Naive thymus-derived CD8-positive, alpha-beta T cell (primary cell): ENCODE measurements at regions not wholly inside any gene's neighbourhood (a gene's known extent, or its start where the extent isn't known, plus 50 kb on each side); places are given as distances from the start of the nearest gene placed in this dataset.
A peak's percentile ranks its signal among the peaks of the same experiment; 100 is the strongest.

ENCODE experiments used
- ATAC-seq, 2 donors: fragments of 150-1000 bp; cut with Tn5 transposase in 1 of 2; sonication (Bioruptor Pico), chemical (Tn5 transposase) in 1 of 2; 1 replicate in 1 of 2; 2 replicates in 1 of 2; pipeline ENCODE4 v1.10.0; 2021; ENCODE audit warnings: mild to moderate bottlenecking in 2 of 2, moderate library complexity in 2 of 2
- POLR2A ChIA-PET: fragments of 350-600 bp; sonication (Branson Sonifier 250); formaldehyde crosslinking; loops from one replicate; lab custom pipeline; 2021; ENCODE audit warnings: antibody characterized with exemption; lab: Charles Lee
- DNase-seq, 10 donors: peaks; one replicate each; pipeline versions ENCODE4 v3.0.0 to v3.0.0-alpha.2; 2020 to 2022
- H3K27ac Mint-ChIP-seq, 10 donors: one replicate each; pipeline ENCODE4 v1.8.0; 2020 to 2022; ENCODE audit warnings: mild to moderate bottlenecking in 10 of 10, mixed read lengths in 10 of 10, moderate library complexity in 4 of 10, inconsistent platforms in 1 of 10
- H3K27me3 Mint-ChIP-seq, 5 donors: one replicate each; pipeline ENCODE4 v1.8.0; 2021 to 2022; ENCODE audit warnings: mixed read lengths in 5 of 5
- H3K36me3 Mint-ChIP-seq, 3 donors: one replicate each; pipeline ENCODE4 v1.8.0; 2020 to 2022; ENCODE audit warnings: mixed read lengths in 3 of 3, mild to moderate bottlenecking in 2 of 3, inconsistent platforms in 1 of 3
- H3K4me1 Mint-ChIP-seq, 4 donors: one replicate each; pipeline ENCODE4 v1.8.0; 2021 to 2022; ENCODE audit warnings: mixed read lengths in 4 of 4
- H3K4me3 Mint-ChIP-seq, 10 donors: one replicate each; pipeline ENCODE4 v1.8.0; 2020 to 2022; ENCODE audit warnings: mild to moderate bottlenecking in 10 of 10, mixed read lengths in 10 of 10, moderate library complexity in 6 of 10, inconsistent platforms in 1 of 10
- H3K9me3 Mint-ChIP-seq, 9 donors: one replicate each; pipeline ENCODE4 v1.8.0; 2020 to 2022; ENCODE audit warnings: mixed read lengths in 9 of 9, mild to moderate bottlenecking in 3 of 9, inconsistent platforms in 1 of 9, moderate library complexity in 1 of 9

DNA sequence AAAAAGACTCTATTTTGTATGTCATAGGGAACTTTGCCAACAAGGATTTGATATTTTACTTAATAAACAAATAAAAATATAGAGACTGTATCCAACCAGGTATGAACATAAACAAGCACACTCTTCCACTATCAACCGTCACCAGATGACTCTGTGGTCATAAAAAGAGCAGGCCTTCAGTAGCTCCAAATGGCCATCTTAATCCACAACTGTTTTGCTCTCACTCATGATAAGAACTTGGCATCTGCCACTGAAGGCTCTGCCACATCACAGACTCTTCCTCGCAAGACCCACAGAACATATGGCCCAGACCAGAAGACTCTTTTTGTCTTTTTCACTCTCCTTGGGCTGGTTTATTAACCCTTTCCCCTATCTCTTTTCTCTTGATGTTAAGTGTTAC is 98.7 kb upstream of the POM121L12 start:
- Mint-ChIP-seq H3K9me3 (peaks cover 10 to 46% (median 22%) of the 10 kb centered on the region in 9 donors), H3K4me1 (no peaks in the 10 kb centered on the region), H3K27ac (no peak overlapping the region), H3K36me3 (peaks cover 0 to 9% (median 0%) of the 10 kb centered on the region in 3 donors), H3K27me3 (no peaks in the 10 kb centered on the region), H3K4me3 (no peak overlapping the region)
- POLR2A ChIA-PET, result no interaction called here
- ATAC-seq, result no peak
- DNase-seq, result no peak

DNA sequence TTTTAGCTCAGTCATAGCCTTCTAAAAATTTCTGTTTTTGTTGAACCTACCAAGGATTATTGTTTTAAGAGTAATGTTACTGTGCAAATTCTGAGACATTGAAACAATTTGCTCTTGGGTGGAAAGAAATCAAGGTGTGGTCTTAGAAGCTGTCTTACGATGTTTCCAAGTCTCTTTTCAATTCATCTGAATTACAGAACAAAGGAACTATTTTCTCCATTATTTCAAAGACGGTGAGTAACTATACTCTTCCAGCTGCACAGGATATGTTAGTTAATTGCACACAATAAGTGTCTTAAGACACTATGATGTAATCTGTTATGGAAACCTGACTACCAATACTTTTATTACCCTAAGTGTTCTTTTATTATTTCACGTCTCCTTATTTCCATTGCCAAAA is 106.8 kb upstream of the POM121L12 start:
- H3K9me3 Mint-ChIP-seq, result peaks cover 5 to 35% (median 12%) of the 10 kb centered on the region in 9 donors
- no peaks in the 10 kb centered on the region for H3K27me3 Mint-ChIP-seq

DNA sequence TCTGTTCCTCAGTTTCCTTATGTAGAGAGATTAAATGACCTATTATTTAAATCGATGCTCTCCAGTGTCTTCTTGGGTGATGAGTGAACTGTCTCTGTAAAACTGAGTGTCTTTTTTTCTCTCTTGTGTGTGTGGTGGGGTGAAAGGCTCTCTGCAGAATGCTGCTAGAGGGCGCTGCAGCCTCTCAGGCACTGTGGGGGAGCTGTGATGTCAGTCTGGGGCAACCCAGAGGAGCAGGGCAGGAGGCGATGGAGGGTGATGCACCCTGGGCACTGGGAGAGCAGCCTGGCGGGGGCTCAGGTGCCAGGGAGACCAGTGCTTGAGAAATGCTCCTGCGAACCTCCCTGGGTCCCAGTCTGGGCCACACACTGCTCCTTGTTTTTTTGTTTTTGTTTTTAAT is 110.1 kb upstream of the POM121L12 start:
- DNase-seq (no peak), ATAC-seq (no peak)
- Mint-ChIP-seq H3K36me3 (no peaks in the 10 kb centered on the region), H3K4me3 (peak overlapping the region in 1 of 10 donors; percentile 45), H3K4me1 (peaks cover 0 to 1% (median 0%) of the 10 kb centered on the region in 4 donors), H3K27me3 (no peaks in the 10 kb centered on the region), H3K27ac (no peak overlapping the region), H3K9me3 (peaks cover 0 to 38% (median 18%) of the 10 kb centered on the region in 9 donors)
- POLR2A ChIA-PET, result no interaction called here

More for the DNA sequence above, 106.8 kb upstream of the POM121L12 start:
- H3K27ac Mint-ChIP-seq, result no peak overlapping the region
- peaks cover 0 to 12% (median 0%) of the 10 kb centered on the region in 3 donors for H3K36me3 Mint-ChIP-seq
- POLR2A ChIA-PET, result no interaction called here
- H3K4me1 Mint-ChIP-seq, result no peaks in the 10 kb centered on the region
- DNase-seq, result no peak
- no peak overlapping the region for H3K4me3 Mint-ChIP-seq
- ATAC-seq, result no peak

DNA sequence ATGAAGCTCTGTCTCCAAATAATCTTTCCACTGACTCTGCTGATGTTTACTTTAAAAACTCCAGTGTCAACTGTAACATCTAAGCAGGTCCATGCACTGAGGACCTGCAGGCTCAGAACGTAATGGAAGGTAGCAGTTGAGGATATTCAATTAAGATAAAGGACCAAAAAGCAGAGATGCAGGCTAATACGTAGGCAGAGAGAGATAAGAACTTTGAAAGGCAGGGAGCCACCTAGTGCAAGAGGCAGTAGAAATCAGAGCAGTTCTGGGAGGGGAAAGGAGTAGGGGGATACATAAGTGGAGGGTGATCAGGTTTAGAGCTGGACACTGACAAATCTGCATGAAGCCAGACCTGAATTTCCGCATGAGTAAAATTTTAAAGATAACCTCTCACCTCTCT is 114.5 kb upstream of the POM121L12 start:
- H3K27ac Mint-ChIP-seq, result no peak overlapping the region
- H3K9me3 Mint-ChIP-seq, result peaks cover 0 to 38% (median 12%) of the 10 kb centered on the region in 9 donors
- ATAC-seq (no peak), DNase-seq (no peak)
- peaks cover 0 to 1% (median 0%) of the 10 kb centered on the region in 4 donors for H3K4me1 Mint-ChIP-seq
- no peak overlapping the region for H3K4me3 Mint-ChIP-seq
- H3K27me3 Mint-ChIP-seq, result no peaks in the 10 kb centered on the region
- H3K36me3 Mint-ChIP-seq, result no peaks in the 10 kb centered on the region
- POLR2A ChIA-PET, result no interaction called here

DNA sequence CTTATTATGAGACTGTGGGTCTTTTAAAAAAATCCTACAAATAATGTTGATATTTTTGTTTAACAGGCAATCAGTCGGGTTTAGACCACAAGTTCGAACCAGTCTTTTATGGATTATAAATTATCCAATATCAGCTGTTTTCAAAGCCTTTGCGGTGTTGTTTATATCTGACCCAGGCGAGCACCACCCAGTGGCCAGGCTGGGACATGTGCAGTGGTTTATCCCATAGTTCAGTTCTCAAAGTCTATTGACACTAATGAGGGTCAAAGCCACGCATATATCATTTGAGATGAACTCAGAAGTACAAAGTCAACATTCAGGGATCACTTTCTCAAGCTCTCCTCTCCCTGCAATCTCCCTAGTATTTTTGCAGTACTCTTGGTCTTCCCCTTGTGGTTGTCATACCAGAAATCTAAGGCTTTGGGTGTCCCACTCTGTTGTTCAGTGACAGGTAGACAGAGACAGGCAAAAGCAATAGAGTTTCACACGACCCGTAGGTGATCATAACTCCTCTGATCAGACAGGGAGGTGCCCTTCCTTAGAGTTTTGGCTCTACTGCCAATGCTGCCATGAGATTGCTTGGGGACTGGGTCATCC is 117.4 kb upstream of the POM121L12 start:
- H3K4me1 Mint-ChIP-seq, result peaks cover 0 to 1% (median 0%) of the 10 kb centered on the region in 4 donors
- no peak for ATAC-seq
- no peak for DNase-seq
- peaks cover 0 to 34% (median 11%) of the 10 kb centered on the region in 9 donors for H3K9me3 Mint-ChIP-seq
- no peaks in the 10 kb centered on the region for H3K27me3 Mint-ChIP-seq
- no peak overlapping the region for H3K27ac Mint-ChIP-seq
- POLR2A ChIA-PET, result no interaction called here
- H3K36me3 Mint-ChIP-seq, result no peaks in the 10 kb centered on the region
- no peak overlapping the region for H3K4me3 Mint-ChIP-seq

DNA sequence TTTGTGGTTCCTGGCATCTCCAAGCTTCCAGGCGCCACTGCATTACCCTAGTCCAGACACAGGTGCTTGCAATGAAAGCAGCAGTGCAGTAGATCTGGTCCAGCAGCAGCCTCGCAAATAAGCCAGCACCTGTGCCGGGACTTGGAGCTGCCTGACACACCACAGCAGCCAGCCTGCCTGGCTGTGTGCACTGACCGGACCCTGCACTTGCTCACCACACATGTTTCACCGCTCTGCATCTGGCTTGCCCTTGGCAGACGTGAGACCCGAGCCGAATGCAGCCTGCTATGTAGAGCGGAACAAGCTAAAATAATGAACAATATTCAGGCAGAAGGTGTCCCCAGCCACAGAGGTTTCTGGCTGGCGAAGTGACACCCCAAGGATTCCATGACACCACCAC is 123.6 kb upstream of the POM121L12 start:
- Mint-ChIP-seq H3K27me3 (no peaks in the 10 kb centered on the region), H3K36me3 (peaks cover 0 to 4% (median 0%) of the 10 kb centered on the region in 3 donors), H3K27ac (no peak overlapping the region), H3K9me3 (peaks cover 0 to 23% (median 12%) of the 10 kb centered on the region in 9 donors), H3K4me3 (no peak overlapping the region), H3K4me1 (no peaks in the 10 kb centered on the region)
- DNase-seq (no peak), ATAC-seq (no peak)
- POLR2A ChIA-PET, result no interaction called here

DNA sequence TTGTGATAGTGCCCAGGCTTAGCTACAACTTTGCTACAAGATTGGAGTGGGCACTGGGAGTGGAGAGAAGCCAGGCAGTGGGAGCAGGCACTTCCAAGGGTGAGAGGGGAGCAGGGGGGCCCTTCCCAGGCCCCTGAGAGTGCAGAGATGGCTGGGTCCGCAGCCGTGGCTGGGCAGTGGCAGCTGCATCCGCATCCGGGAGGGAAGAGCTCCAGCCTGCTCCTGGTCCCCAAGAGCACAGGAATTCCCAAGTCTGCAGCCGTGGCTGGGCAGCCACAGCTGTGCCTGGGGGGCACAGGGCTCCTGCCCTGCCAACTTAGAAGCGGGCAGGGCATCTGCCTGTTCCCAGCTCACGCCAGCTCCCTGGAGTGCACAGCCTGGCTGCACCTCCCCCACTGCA is 124.1 kb upstream of the POM121L12 start:
- peaks cover 0 to 4% (median 0%) of the 10 kb centered on the region in 3 donors for H3K36me3 Mint-ChIP-seq
- H3K4me3 Mint-ChIP-seq, result no peak overlapping the region
- no peaks in the 10 kb centered on the region for H3K27me3 Mint-ChIP-seq
- H3K9me3 Mint-ChIP-seq, result peaks cover 0 to 23% (median 13%) of the 10 kb centered on the region in 9 donors
- ATAC-seq (no peak), DNase-seq (no peak)
- no peaks in the 10 kb centered on the region for H3K4me1 Mint-ChIP-seq
- POLR2A ChIA-PET, result no interaction called here
- H3K27ac Mint-ChIP-seq, result no peak overlapping the region

DNA sequence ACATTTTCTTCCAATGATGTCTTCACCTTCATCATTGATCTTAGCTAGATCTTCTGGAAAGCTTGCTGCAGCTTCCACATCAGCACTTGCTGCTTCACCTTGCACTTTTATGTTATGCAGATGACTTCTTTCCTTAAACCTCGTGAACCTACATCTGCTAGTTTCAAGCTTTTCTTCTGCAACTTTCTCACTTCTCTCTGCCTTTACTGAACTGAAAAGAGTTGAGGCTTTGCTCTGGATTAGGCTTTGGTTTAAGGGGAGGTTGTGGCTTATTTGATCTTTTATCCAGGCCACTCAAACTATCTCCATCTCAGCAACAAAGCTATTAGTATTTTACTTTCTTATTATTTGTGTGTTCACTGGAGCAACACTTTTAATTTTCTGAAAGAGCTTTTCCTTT is 125.5 kb upstream of the POM121L12 start:
- no peaks in the 10 kb centered on the region for H3K4me1 Mint-ChIP-seq
- no peak overlapping the region for H3K27ac Mint-ChIP-seq
- no peaks in the 10 kb centered on the region for H3K27me3 Mint-ChIP-seq
- peaks cover 0 to 4% (median 0%) of the 10 kb centered on the region in 3 donors for H3K36me3 Mint-ChIP-seq
- no peak for DNase-seq
- POLR2A ChIA-PET, result no interaction called here
- ATAC-seq, result no peak
- peaks cover 0 to 30% (median 13%) of the 10 kb centered on the region in 9 donors for H3K9me3 Mint-ChIP-seq
- H3K4me3 Mint-ChIP-seq, result no peak overlapping the region

DNA sequence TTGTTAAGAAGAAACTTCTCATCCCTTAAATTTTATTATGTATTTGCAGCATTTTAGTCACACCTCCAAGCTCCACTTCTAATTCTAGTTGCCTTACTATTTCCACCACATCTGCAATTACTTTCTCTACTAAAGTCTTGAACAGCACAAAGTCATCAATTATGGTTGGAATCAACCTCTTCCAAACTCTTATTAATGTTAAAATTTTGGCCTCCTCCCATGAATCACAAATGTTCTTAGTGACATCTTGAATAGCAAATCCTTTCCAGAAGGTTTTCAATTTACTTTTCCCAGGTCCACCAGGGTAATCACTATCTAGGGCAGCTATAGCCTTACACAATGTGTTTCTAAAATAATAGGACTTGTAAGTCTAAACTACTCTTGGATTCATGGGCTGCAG is 126.3 kb upstream of the POM121L12 start:
- POLR2A ChIA-PET, result no interaction called here
- Mint-ChIP-seq H3K4me3 (no peak overlapping the region), H3K27me3 (no peaks in the 10 kb centered on the region), H3K4me1 (no peaks in the 10 kb centered on the region), H3K27ac (no peak overlapping the region), H3K9me3 (peaks cover 0 to 30% (median 13%) of the 10 kb centered on the region in 9 donors), H3K36me3 (peaks cover 0 to 4% (median 0%) of the 10 kb centered on the region in 3 donors)
- DNase-seq (no peak), ATAC-seq (no peak)

DNA sequence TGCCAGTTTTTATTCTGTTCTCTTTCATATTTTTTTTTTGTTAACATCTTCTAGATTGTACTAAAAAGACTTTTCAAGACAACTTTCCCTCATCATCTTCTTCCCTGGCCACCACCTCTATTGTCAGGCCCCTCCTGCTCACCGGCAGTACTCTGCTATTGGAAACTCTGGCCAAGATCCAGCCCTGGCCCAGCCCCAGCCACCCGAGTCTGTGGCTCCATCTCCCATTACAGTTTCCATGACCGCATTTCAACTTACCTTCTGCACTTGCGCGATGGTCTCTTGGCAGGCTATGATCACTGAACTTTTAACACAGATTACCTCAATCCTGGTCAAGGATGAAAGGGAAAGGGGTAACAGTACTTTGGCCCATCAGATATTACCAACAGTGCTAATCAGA is 137.7 kb upstream of the POM121L12 start:
- Mint-ChIP-seq H3K9me3 (peaks cover 0 to 20% (median 8%) of the 10 kb centered on the region in 9 donors), H3K4me3 (no peak overlapping the region), H3K36me3 (no peaks in the 10 kb centered on the region), H3K27ac (no peak overlapping the region), H3K27me3 (no peaks in the 10 kb centered on the region), H3K4me1 (no peaks in the 10 kb centered on the region)
- POLR2A ChIA-PET, result no interaction called here
- ATAC-seq, result no peak
- no peak for DNase-seq

DNA sequence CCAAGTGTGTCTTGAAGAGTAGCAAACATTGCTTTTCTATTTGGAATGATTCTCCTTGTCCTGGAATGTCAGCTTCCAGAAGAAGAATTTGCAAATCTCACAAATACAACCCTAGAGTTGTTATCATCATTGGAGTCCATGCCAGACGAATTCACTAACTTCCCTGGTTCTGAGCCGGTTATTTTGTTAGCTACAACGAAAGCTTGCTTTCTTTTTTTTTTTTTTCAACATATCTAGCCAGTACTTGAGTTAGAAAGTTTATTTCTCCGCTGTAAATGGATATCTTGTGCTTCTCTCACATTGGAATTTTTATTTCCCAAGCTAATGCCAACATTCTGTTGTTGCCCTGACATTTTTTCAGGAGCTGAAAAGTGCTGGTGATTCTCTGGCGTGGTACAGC is 138.1 kb upstream of the POM121L12 start:
- POLR2A ChIA-PET, result no interaction called here
- H3K36me3 Mint-ChIP-seq, result no peaks in the 10 kb centered on the region
- H3K4me1 Mint-ChIP-seq, result no peaks in the 10 kb centered on the region
- peaks cover 0 to 20% (median 8%) of the 10 kb centered on the region in 9 donors for H3K9me3 Mint-ChIP-seq
- H3K27ac Mint-ChIP-seq, result no peak overlapping the region
- no peaks in the 10 kb centered on the region for H3K27me3 Mint-ChIP-seq
- DNase-seq, result no peak
- no peak overlapping the region for H3K4me3 Mint-ChIP-seq
- ATAC-seq, result no peak

DNA sequence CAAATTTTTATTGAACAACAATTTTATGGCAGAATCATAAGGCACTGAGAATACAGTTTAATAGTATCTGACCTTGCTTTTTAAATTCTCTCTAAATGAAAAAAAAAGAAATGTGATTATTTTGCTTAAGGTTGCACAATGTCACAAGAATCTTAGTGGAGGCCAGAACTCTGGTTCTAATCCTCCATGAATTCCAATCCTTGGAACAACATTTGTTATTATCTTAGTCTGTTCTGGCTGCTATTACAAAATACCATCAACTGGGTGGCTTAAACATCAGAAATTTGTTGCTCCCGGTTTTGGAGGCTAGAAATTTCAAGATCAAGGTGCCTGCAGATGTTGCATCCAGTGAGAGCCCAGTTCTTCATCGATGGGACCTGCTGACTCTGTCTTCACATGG is 158.2 kb upstream of the POM121L12 start:
- H3K36me3 Mint-ChIP-seq, result peaks cover 0 to 8% (median 0%) of the 10 kb centered on the region in 3 donors
- no peak overlapping the region for H3K27ac Mint-ChIP-seq
- POLR2A ChIA-PET, result no interaction called here
- H3K4me1 Mint-ChIP-seq, result no peaks in the 10 kb centered on the region
- no peak for DNase-seq
- H3K27me3 Mint-ChIP-seq, result no peaks in the 10 kb centered on the region
- no peak overlapping the region for H3K4me3 Mint-ChIP-seq
- no peak for ATAC-seq
- H3K9me3 Mint-ChIP-seq, result peaks cover 5 to 40% (median 12%) of the 10 kb centered on the region in 9 donors

DNA sequence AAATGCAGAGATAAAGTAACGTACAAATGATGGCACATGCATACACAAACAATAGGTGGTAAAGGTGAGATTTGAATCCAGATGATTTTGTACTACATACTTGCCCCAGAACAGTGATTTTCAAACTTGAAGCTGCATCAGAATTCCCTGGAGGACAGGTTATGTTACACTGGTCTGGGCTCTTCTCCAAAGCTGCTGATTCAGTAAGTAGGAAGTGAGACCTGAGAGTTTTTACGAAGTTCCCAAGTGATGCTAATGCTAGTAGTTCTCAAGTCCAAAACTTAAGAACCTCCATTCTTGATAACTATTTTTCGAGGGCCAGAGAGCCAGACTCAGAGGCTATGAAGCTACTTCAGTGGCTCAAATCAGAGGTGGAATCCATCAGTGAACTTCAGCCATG is 159.0 kb upstream of the POM121L12 start:
- POLR2A ChIA-PET, result no interaction called here
- no peak overlapping the region for H3K4me3 Mint-ChIP-seq
- peaks cover 5 to 45% (median 13%) of the 10 kb centered on the region in 9 donors for H3K9me3 Mint-ChIP-seq
- no peaks in the 10 kb centered on the region for H3K4me1 Mint-ChIP-seq
- peaks cover 0 to 8% (median 0%) of the 10 kb centered on the region in 3 donors for H3K36me3 Mint-ChIP-seq
- H3K27ac Mint-ChIP-seq, result no peak overlapping the region
- no peak for ATAC-seq
- no peaks in the 10 kb centered on the region for H3K27me3 Mint-ChIP-seq
- no peak for DNase-seq

DNA sequence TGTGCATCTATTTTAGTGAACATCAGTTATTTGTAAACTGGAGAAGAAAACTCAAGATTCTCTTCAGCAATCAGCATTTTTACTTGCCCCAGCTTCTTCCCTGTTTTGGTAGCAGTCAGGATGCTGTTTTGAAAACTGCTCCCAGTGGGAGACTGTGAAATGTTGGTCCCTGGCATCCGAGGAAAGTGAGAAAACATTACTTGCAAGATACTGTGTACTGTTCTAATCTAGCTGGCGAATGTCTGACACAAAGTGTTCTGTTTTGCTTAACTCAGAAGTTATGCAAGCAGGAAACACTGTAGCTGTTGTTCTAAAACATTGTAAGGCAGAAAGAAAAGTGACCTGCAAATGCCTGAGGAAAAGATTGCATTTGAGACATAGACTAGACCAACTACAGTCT is 171.8 kb upstream of the POM121L12 start:
- Mint-ChIP-seq H3K4me1 (no peaks in the 10 kb centered on the region), H3K27me3 (no peaks in the 10 kb centered on the region), H3K4me3 (no peak overlapping the region), H3K36me3 (peaks cover 0 to 10% (median 0%) of the 10 kb centered on the region in 3 donors), H3K27ac (no peak overlapping the region), H3K9me3 (peaks cover 15 to 48% (median 25%) of the 10 kb centered on the region in 9 donors)
- no peak for ATAC-seq
- DNase-seq, result no peak
- POLR2A ChIA-PET, result no interaction called here
